HL-60 (cell line): ENCODE measurements at regions not wholly inside any gene's neighbourhood (a gene's known extent, or its start where the extent isn't known, plus 50 kb on each side); places are given as distances from the start of the nearest gene placed in this dataset.
"Not testable (repeated sequence)": the region's sequence is repeated elsewhere in the genome, so short reads cannot be mapped to it uniquely, and the experiment has no call there.

Experiments
- CTCF ChIP-seq: IDR thresholded peaks from one replicate; pipeline ENCODE4 v1.5.1; 2011; ENCODE audit warnings: low read length, control low read depth, inconsistent platforms; ENCODE audit not compliant: insufficient read depth
- GABPA ChIP-seq: IDR thresholded peaks from 2 replicates; pipeline ENCODE4 v1.6.1; 2012; ENCODE audit warnings: low read depth
- POLR2AphosphoS5 ChIP-seq: IDR thresholded peaks from 2 replicates; pipeline ENCODE4 v1.6.1; 2012; ENCODE audit warnings: low read depth
- SPI1 ChIP-seq: IDR thresholded peaks from 2 replicates; pipeline ENCODE4 v1.6.1; 2012; ENCODE audit warnings: low read depth, mild to moderate bottlenecking, borderline replicate concordance
- TF ChIP-seq, protein P1 (sequence below): IDR thresholded peaks from 2 replicates; pipeline ENCODE4 v1.6.1; 2012; ENCODE audit warnings: low read depth; ENCODE audit not compliant: insufficient replicate concordance

DNA sequence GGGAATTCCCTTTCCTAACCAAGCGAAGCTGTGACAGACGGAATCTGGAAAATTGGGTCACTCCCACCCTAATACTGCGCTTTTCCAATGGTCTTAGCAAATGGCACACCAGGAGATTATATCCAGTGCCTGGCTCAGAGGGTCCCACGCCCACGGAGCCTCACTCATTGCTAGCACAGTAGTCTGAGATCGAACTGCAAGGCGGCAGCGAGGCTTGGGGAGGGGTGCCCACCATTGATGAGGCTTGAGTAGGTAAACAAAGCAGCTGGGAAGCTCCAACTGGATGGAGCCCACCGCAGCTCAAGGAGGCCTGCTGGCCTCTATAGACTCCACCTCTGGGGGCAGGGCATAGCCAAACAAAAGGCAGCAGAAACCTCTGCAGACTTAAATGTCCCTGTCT lies 523.9 kb downstream of the KCNH5 start:
- not testable (repeated sequence) for TF ChIP-seq POLR2AphosphoS5, CTCF, GABPA, SPI1
- TF ChIP-seq, protein P1, sequence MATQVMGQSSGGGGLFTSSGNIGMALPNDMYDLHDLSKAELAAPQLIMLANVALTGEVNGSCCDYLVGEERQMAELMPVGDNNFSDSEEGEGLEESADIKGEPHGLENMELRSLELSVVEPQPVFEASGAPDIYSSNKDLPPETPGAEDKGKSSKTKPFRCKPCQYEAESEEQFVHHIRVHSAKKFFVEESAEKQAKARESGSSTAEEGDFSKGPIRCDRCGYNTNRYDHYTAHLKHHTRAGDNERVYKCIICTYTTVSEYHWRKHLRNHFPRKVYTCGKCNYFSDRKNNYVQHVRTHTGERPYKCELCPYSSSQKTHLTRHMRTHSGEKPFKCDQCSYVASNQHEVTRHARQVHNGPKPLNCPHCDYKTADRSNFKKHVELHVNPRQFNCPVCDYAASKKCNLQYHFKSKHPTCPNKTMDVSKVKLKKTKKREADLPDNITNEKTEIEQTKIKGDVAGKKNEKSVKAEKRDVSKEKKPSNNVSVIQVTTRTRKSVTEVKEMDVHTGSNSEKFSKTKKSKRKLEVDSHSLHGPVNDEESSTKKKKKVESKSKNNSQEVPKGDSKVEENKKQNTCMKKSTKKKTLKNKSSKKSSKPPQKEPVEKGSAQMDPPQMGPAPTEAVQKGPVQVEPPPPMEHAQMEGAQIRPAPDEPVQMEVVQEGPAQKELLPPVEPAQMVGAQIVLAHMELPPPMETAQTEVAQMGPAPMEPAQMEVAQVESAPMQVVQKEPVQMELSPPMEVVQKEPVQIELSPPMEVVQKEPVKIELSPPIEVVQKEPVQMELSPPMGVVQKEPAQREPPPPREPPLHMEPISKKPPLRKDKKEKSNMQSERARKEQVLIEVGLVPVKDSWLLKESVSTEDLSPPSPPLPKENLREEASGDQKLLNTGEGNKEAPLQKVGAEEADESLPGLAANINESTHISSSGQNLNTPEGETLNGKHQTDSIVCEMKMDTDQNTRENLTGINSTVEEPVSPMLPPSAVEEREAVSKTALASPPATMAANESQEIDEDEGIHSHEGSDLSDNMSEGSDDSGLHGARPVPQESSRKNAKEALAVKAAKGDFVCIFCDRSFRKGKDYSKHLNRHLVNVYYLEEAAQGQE = not testable (repeated sequence)
